ENCODE measurements at regions not wholly inside any gene's neighbourhood (a gene's known extent, or its start where the extent isn't known, plus 50 kb on each side); places are given as distances from the start of the nearest gene placed in this dataset.
"Not testable (repeated sequence)": the region's sequence is repeated elsewhere in the genome, so short reads cannot be mapped to it uniquely, and the experiment has no call there.

DNA sequence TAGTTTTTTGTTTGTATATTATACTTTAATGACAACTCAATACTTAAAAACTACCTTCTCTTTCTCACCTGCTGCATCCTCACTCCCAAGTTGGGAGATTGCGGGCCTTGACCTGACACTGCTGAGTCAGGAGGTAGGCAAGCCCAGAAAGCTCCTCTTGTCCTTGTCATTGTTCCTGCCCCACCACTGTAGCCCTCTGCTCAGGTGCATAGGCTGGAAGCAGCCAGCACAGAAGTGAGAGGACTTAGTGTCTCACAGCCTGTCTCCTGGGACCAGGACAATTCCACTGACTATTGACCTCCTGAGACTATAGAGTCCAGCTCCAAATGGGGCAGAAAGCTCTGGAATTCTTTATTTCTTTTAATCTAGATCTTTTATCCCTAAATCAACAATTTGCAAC is 123.5 kb upstream of the NDP start:
- no peak for DNase-seq (ENCODE audit: low read depth)

- DNase-seq (ENCODE audit: low read depth) = no peak
These were observed 121.8 kb upstream of the NDP start for GRCh38 chrX:44094821-44095530.

- no peak for DNase-seq (ENCODE audit: low read depth)
These were observed 120.2 kb upstream of the NDP start for GRCh38 chrX:44093431-44093830.

- no peak for DNase-seq (ENCODE audit: low read depth)
These were observed 119.6 kb upstream of the NDP start for GRCh38 chrX:44092778-44093177.

DNA sequence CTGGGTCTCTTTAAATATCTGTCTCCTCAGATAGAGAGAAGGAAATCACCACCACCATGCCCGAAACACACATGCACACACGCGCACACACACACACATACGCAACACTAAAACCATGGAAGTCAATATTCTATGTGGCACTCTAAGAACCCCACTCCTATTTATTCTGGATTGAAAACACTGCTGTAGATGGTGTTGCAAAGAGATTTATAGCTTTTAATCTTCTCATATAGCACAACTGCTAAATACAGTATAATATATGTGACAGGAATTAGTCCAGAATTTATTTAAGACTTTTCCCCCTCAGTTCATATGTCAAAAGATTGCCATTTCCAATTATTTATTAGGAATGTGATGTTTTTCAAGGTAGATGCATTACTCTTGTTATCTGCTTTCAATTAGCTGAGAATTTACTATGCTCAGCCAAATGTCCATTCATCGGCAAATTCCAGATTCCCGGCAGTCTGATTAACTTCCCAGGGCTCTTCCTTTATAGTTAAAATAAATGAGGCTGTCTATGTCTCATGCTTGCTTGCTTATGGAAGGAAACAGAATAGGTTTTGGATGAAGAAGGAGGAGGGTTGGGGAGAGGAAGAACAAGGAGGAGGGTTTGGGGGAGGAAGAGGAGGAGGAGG is 115.4 kb upstream of the NDP start:
- DNase-seq (ENCODE audit: low read depth) = no peak

GRCh38 chrX:44085209-44085608 is 112.0 kb upstream of the NDP start:
- DNase-seq (ENCODE audit: low read depth) = no peak

GRCh38 chrX:44082829-44083228 is 109.6 kb upstream of the NDP start:
- DNase-seq (ENCODE audit: low read depth) = no peak

GRCh38 chrX:44080083-44080482 is 106.9 kb upstream of the NDP start:
- DNase-seq (ENCODE audit: low read depth) = no peak

DNA sequence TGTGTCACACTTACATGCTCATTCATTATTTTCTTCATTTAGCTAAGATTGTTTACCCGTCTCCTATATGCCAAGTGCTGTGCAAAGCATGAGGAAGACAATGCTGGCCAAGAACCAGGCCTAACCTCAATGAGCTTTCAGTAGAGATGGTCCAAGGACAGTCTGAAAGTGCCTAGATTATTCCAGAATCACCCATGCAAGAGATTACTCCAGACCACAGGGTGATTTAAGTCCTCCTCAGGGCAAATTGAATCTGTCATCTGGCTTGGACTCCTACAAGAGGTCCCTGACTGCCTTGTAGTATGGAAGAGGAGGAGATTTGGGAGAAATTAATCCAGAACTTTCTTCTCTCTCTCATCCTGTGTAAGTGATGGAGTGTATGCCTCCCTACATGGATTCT is 99.4 kb upstream of the NDP start:
- no peak for DNase-seq (ENCODE audit: low read depth)

- DNase-seq (ENCODE audit: low read depth) = no peak
These were observed 98.8 kb upstream of the NDP start for GRCh38 chrX:44071847-44072551.

DNA sequence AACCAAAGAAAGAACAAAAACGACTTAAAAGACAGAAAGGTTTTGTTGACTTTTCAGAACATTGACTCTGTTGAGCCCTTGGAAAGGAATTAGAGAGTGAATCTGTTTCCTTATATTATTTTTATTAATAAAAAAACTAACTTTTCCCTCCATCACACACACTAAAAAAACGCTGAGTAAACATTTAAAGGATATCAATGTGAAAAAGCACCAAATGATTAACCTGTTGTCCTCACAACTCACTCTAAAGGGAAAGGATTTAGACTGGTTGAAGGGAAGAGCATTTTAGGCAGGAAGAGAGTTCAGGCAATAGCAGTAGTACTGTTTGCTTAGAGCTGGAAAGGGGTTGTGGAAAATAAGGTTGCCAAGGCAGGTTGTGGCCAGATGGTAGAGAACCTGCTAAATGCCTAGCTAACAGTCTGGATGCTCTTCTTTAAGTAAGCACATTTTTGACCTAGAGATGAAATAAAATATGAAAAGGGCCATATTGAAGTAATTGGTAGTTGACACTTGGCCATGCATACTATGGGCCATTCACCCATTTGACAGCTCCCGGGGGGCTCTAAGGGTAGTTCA is 98.0 kb upstream of the NDP start:
- no peak for DNase-seq (ENCODE audit: low read depth)

GRCh38 chrX:44068043-44068442 is 94.9 kb upstream of the NDP start:
- DNase-seq (ENCODE audit: low read depth) = no peak

- no peak for DNase-seq (ENCODE audit: low read depth)
These were observed 90.4 kb upstream of the NDP start for GRCh38 chrX:44063606-44064005.

- no peak for DNase-seq (ENCODE audit: low read depth)
These were observed 89.7 kb upstream of the NDP start for GRCh38 chrX:44062840-44063239.

DNA sequence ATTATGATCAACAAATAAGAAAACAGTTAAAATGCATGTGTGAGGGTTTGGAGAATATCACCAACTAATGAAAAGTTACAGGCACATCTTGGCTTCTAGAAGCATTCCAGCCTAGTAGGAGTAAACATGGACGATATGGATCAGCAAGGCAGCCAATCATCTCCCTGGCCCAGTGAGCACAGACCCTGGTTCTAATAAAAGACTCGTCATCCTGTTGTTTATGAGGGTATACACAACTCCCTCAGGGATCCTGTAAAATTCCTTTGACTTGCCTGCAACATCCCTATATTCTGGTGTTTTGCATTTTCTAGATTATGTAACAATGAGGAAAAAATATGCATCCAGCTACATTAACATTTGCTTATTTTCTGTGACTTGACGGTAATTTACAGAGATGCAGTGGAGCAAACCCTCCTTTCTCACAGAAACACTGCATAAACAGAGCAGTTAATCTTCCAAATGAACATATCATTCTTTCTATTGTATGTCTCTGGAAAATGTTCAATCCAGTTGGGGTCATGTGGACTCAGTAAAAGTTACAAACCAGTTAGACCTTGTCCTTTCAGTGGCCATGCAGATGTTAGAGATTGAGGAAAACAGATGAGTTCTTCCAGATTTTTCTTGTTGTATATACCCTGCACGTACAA is 88.9 kb upstream of the NDP start:
- no peak for DNase-seq (ENCODE audit: low read depth)

- no peak for DNase-seq (ENCODE audit: low read depth)
These were observed 87.0 kb upstream of the NDP start for GRCh38 chrX:44060221-44060620.

- no peak for DNase-seq (ENCODE audit: low read depth)
These were observed 85.1 kb upstream of the NDP start for GRCh38 chrX:44058339-44058738.

- no peak for DNase-seq (ENCODE audit: low read depth)
These were observed 82.4 kb upstream of the NDP start for GRCh38 chrX:44055638-44056037.

GRCh38 chrX:44054863-44055601 is 81.8 kb upstream of the NDP start:
- DNase-seq (ENCODE audit: low read depth) = no peak

- DNase-seq (ENCODE audit: low read depth) = not testable (repeated sequence)
These were observed 71.9 kb upstream of the NDP start for GRCh38 chrX:44045106-44045505.

- no peak for DNase-seq (ENCODE audit: low read depth)
These were observed 70.3 kb upstream of the NDP start for GRCh38 chrX:44043496-44043895.

DNA sequence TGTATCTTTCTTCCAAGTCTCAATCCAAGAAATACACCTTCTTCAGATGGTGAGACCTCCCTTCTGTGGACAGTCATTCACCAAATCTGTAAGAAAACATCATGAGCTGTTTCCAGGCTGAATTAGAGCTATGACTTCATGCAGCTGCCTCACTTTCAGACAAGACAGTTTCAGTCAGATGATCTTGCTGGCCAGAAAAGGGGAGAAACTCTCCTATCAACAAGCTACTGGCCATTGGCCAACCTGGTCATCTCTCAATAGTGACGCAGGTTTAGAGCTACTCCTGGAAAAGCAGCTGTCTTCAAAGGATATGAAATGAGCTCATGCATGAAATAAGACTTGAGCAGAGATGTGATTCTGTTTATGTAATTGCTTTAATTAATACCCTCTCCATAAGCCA is 69.6 kb upstream of the NDP start:
- no peak for DNase-seq (ENCODE audit: low read depth)

All from fibroblast of the conjunctiva (primary cell).